ENCODE measurements at regions not wholly inside any gene's neighbourhood (a gene's known extent, or its start where the extent isn't known, plus 50 kb on each side); places are given as distances from the start of the nearest gene placed in this dataset.
"Not testable (repeated sequence)": the region's sequence is repeated elsewhere in the genome, so short reads cannot be mapped to it uniquely, and the experiment has no call there.

DNA sequence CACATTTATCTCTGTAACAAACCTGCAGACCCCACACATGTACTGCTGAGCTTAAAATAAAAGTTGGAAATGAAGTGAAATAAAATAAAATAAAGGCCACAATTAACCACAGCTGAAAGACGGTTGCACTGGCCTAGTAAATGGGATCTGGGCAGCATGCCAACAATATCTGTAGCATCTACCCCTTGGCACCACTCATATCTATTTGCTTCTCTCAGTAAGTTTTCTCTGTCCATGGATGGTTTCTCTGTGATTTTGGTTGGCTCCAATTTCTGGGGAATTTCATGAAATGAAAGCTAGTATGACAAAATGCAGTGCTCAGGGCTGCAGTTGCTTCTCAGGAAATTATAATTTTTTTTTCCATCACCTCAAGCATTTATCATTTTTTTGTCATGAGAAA is 172.0 kb upstream of the IL15 start:
- DNase-seq: no peak

DNA sequence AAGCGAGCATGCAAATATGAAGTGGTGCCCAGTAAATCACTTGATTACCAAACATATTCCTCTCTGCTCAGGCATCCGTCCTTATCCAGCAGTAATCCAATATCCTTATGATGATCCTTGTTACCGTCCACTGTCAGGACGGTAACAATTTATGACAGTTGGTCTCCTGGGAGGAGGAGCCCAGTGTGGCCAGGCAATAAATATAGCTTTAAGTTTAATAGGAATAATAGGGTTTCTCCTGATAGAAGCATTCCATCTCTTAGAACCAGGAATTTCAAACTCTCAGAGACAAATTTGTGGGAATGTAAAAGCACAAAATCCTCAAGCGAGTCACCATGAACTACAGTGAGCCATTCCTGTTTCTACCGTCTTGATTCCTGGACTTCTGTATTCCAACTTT is 171.2 kb upstream of the IL15 start:
- DNase-seq: no peak

DNA sequence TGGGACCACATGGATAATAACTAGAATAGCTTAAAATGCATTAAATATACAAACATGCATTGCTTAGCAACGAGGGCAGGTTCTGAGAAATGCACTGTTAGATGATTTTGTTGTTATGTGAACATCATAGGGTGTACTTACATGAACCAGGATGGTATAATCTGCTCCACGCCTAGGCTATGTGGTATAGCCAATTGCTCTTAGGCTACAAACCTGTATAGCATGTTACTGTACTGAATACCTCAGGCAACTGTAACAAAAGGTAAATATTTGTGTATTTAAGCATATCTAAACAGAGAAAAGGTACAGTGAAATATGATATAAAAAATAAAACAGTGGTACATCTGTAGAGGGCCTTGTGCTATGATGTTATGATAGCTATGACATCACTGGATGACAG is 169.2 kb upstream of the IL15 start:
- no peak for DNase-seq

DNA sequence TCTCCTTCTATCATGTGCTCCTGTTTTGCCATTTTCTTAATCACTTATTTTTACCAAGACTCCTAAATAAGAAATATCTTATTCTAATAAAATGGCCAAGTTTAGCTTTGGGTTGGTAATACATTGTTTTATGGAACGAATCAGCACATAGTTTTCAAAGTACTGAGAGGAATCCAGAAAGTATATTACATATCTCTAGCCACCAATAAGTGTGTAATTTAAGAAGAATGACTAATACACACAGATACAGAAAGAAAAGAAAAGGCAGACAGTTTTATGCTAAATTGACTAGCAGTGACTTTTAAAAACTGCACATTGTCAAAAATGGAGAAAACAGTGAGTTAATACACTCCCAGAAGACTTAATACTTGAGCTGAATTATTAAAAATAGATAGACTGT is 167.0 kb upstream of the IL15 start:
- DNase-seq: no peak

DNA sequence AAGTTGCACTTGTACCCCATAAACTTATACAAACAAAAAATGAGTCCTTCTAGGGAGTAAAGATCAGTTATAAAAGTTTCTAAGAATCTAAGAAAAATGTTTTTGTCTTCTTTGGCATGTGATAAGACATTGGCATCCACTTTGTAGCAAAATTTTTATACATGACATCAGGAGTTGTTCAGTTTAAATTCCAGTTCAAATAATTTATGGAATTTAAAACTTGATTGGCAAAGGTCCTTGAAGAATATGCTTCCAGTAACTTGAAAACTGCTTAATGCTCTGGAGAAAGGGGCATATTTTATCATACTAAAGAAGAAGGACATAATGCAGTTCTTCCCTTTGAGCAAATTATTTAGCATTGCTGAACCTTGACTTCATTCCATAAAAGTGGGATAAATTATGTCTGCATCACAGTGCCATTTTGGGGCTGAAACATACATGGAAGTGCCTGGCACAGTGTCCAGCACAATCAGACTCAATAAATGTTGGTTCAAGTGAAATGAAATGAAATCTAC is 163.3 kb upstream of the IL15 start:
- no peak for DNase-seq

DNA sequence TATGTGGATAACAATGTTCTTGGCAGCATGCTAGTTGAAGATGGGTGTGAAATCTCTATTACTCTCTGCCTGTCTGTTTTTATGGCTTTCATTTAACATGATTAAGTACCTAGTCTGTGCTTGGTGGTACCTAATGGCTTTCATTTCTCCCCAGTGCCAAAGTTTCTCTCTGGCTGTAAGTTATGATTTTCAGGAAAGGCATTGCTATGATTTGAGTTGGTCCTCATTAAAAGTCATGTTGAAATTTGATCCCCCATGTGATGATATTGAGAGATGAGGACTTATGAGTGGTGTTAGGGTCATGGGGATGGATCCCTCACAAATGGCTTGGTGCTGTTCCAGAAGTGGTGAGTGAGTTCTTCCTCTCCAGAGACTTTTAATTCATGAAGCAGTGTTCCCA is 162.4 kb upstream of the IL15 start:
- no peak for DNase-seq

DNA sequence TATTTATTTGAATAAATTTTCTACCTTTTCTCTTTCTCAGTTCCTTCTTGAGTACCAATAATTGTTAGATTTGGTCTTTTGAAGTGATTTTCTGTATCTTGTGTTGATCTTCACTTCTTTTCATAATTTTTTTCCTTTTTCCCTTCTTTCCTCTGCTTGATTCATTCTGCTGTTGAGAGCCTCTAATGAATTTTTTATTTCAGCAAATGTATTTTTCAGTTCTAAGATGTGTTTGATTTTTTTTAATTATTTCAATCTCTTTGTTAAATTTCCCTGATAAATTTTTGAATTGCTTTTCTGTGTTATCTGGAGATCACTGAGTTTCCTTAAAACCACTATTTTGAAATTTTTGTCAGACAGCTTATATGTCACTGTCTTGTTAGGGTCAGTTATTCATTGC is 155.4 kb upstream of the IL15 start:
- no peak for DNase-seq

DNA sequence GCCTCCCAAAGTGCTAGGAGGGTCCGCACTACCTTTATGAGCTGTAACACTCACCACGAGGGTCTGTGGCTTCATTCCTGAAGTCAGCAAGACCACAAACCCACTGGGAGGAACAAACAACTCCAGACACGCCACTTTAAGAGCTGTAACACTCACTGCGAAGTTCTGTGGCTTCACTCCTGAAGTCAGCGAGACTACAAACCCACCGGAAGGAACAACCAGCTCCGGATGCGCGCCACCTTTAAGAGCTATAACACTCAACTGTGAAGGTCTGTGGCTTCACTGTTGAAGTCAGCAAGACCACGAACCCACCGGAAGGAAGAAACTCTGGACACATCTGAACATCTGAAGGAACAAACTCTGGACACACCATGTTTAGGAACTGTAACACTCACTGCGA is 152.1 kb upstream of the IL15 start:
- not testable (repeated sequence) for DNase-seq

DNA sequence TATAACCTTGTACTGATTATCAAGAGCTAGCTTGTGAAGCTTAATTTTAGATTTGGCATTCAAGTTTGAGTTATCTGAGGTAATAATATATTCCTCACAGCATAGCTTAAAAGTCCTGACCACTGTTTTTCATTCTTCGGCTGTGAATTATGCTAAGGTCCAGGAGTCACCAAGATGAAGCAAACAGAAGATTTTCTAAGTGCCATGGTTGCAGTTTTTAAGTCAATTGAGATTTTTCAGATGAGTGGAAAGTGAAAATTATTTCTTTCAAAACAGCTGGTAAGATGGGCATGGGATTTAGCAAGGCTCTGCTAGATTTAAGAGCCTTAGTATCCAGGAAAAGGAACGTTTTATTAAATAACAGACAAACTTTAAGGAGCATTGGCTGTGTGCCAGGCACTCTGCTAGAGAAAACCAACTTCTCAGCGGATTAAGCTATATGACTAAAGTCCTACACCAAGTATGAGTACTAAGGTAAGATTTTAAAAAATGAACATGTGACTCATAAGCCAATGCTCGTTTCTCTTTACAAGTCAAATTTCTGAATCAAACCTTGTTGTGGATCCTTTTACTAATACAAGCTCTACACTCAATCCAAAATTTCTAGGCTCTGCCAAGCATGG is 149.9 kb upstream of the IL15 start:
- DNase-seq: no peak

DNA sequence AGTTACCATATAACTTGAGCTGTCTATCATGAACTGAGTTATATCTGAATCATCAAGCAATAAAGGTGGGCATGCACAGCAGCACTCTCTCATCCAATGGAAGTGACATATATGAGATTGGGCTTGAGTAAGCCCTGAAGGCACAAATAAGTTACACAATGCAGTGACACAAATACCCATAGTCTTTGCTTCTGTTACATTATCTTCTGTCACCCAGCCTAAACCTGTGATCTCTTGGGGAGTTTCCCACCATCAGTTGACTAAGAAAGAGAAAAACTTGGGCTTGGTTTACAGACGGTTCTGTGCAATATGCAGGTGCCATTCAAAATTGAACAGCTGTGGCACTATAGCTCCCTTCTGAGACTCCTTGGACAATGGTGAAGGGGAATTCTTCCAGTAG is 138.8 kb upstream of the IL15 start:
- no peak for DNase-seq

DNA sequence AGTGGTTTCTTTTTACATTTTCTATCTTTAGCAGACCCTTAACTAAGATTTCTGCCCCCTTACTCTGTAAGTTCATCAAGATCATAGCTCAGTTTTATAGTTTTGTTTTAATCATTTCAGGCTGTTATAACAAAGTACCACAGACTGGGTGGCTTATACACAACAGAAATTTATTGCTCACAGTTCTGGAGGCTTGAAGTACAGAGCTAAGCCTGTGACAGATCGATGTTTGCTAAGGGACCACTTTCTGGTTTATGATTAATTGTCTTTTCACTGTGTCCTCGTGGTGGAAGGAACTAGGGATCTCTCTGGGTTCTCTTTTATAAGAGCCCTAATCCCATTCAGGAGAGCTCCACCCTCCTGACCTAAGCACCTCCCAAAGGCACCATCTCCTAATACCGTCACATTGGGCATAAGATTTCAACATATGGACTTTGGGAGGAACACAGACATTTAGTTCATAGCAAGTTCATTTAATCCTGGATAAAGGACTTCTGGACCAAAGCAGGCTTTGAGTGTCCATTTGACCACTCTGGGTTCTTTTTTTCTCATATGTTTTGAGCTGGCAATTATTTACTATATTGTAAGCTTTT is 137.0 kb upstream of the IL15 start:
- no peak for DNase-seq

DNA sequence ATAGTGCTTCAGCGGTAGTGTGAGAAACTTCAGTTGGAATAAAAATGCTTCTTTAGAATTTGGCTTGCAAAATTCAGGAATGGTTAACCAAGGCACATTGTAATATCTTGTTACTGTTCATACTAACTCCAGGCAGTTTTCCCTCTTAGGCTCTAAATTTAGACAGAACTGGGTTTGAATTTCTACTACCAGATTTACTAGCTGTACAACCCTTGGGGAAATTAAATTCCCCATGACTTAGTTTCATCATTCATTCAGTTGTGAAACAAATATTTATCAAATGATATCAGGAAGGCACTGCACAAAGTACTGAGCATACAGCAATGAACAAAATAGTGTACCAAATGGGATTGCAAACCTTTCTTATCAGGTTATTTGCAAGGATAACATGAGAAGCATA is 135.0 kb upstream of the IL15 start:
- DNase-seq: no peak

DNA sequence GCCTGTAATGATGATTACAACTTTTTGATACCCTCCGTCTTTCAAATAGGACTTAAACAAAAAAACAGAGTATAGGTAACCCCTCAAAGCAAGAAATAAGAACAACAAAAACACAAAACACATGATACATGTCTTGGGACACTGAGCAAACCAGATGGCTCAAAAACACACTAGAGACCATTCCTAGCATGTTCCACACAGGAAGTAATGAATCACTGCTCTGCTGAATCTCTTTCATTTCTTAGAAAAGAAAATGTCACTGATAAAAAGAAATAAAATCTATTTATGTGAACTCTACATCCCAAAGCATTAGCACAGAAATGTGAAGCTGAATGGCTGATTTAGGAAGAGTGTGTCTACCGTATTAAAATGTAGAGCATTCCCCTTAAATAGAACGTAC is 134.5 kb upstream of the IL15 start:
- no peak for DNase-seq

DNA sequence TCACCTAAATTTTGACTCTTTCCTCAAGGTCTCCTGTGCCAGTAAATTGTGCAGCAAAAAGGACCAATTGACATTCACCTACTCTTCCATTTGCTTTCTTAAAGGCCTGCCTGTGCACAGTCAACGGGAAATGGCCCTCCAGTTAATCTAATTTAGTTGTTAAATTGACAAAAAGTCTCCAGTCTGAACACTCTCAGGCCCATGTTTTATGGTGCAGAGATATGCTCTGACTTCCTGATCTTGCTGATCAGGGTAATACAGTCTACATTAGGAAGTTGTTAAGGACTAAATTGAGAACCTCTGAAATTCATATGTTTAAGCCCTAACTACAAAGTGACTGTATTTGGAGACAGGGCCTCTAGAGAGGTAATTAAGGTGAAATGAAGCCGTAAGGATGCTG is 133.6 kb upstream of the IL15 start:
- DNase-seq: no peak

DNA sequence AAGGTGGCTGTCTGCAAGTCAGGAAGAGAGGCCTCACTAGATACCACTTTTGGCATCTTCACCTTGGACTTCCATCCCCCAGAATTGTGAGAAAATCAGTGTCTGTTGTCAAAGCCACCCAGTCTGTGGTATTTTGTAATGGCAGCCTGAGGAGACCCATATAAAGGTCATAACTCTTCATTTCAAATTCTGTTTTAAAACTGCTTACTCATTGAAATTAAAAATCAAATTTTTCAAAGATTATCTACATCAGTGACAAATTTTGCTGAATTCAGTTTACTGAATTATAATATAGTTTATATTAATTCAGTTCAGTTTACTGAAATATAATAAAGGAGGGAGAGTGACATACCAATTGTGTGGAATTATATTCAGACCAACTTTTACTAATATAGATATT is 133.1 kb upstream of the IL15 start:
- no peak for DNase-seq

DNA sequence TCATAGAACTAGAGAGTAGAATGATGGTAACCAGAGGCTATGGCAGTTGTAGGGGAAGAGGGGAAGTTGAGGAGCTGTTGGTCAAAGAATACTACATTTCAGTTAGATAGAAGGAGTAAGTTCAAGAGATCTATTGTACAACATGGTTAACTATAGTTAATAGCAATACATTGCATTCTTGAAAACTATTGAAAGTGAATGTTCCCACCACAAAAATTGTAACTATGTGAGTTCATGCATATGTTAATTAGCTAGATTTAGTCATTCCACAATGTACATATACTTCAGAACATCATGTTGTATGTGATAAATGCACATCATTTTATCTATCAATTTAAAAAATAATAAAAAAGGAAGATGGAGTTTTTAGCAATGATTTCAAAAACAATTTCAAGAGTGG is 125.3 kb upstream of the IL15 start:
- no peak for DNase-seq

DNA sequence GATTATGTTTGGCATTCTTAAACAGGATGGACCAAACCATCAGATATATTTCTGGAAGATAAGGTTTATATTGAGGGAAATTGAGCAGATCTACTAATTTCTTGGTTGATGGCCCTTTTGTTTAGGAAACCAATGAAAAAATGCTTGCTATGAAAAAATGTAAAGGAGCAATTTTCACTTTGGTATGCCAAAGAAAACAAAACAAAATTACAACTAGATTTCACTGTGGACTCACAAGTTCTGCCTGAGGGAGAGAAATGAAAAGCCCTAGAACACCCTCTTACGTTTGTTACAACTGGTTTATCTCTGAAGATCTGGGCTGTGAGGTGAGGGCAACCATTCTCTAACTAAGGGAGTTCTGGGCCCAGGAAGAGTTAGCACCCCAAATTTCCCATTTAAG is 122.5 kb upstream of the IL15 start:
- DNase-seq: no peak

DNA sequence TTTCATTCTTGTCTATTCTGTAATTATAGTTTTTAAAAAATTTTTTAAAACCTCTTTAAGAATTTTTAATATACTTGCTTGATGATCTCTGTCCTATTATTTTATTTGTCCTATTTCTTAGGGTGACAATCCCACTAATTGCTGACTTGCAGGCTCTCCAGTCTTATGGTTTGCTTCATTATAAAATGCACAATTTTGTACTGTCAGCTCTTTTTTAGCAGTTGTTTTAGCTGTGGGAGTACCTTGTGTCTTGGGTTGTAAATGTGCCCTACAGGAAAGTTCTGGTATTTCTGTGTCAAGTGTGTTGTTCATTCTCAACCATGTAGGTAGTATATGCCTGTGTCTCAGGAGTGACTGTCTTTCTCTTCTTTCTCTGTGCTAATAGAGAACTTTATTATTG is 118.2 kb upstream of the IL15 start:
- DNase-seq: no peak

DNA sequence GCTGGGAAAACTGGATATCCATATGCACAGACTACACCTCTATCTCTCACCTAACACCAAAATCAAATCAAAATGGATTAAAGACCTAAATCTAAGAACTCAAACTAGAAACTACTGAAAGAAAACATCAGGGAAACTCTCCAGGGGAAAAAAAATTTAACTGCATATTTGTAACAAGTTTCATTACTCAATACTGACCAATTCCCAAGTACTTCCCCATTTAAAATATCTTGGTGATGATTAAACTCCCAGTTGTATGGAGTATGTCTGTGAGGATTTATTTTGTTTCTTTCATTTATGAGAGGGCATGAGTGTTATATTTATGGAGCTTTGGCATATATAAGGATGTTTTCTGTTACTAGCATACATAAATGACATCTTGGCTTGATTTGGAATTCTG is 112.3 kb upstream of the IL15 start:
- DNase-seq: no peak

DNA sequence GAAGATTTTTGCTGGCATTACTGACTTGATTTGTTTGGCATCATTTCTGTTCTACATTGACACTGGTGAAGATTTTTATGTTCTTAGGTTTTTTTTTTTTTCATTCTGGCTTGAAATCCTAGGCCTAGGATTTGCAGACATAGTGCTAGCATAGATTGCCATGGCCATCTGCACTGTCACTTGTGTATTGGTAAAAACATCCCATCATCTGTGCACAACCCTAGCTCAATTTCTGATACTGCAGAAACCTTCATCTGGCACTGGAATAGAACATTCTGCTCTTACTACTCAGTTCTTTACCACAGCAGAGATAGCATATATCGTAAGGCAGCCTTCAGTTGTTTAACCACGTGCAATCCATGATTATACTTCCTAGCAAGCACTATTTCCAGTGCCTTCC is 111.5 kb upstream of the IL15 start:
- DNase-seq: no peak

DNA sequence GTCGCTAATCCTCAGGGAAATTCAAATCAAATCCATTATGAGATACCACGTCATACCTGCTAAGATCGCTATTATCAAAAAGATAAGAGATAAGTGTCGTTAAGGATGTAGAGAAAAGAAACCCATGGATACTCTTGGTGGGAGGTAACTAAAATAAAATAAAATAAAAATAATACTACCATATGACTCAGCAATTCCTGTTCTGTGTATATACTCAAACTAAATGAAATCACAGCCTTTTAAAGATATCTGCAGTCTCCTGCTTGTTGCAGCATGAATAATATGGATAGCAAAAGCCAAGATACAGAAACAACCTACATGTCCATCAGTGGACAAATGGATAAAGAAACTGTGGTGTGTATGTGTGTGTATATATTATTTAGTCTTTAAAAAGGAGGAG is 105.8 kb upstream of the IL15 start:
- no peak for DNase-seq

DNA sequence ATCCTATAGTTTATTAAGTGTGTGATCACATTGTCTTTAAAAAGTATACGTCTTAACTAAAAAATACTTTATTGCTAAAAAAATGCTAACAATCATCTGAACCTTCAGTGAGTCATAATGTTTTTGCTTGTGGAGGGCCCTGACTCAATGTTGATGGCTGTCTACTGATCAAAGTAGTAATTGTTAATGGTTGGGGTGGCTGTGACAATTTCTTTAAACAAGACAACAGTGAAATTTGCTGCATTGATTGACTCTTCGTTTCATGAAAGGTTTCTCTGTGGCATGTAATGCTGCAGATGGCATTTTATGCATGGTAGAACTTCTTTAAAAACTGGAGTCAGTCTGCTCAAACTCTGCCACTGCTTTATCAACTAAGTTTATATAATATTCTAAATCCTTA is 101.4 kb upstream of the IL15 start:
- DNase-seq: no peak

DNA sequence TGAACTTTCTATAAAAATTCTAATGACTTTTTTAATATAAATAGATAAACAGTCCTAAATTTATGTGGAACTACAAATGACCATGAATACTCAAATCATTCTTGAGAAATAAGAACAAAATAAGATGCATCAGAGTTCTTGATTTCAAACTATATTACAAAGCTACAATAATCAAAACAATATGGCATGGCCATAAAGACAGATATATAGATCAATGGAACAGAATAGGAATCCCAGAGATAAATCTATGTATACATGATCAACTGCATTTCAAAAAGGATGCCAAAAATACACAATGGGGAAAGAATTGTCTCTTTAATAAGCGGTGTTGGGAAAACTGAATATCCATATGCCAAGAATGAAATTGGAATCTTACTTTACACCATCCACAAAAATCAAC is 98.4 kb upstream of the IL15 start:
- DNase-seq: no peak

DNA sequence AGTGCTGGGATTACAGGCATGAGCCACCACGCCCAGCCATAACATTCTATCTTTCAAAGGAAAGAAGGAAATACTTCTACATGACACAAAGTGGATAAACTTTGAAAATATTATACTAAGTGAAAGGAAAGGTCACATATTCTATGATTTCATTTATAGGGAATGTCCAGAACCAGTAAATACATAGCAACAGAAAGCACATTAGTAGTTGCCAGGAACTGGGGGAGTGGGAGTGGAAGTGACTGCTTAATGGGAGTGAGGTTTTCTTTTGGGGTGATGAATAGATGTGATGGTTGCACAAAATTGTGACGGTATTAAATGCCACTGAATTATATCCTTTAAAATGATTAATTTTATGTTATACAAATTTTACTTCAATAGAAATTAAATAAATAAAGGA is 95.7 kb upstream of the IL15 start:
- DNase-seq: no peak

DNA sequence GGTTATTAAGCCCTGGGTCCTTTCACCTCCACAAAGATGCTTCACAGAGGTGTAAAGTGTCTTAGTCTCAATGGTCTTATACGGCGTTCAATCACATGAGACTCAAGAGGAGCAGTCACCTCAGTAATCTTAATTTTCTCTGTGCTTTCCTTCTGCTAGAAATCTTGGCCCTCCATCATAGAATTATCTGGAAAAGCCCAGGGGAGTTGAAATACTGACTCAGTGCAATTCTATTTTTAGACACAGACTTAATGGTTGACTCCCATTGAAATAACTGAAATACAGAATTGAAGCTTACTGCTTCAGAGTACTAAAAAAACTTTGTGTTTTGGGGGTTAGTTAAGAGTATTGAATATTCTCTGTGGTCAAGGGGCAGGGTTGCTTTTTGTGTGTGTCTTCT is 94.5 kb upstream of the IL15 start:
- no peak for DNase-seq
